ENCODE measurements at regions not wholly inside any gene's neighbourhood (a gene's known extent, or its start where the extent isn't known, plus 50 kb on each side); places are given as distances from the start of the nearest gene placed in this dataset.

GRCh38 chr6:137365707-137366437 is 128.3 kb downstream of the OLIG3 start:
- DNase-seq = no peak
- ATAC-seq = no peak
- no peaks in the 10 kb centered on the region for H3K27me3 ChIP-seq
- H3K9me3 ChIP-seq = no peaks in the 10 kb centered on the region
- H3K36me3 ChIP-seq = no peaks in the 10 kb centered on the region
- H3K4me1 ChIP-seq = no peaks in the 10 kb centered on the region
- no peak overlapping the region for H3K27ac ChIP-seq
- intact Hi-C loops (cut with DNase I) = no loop called here
- no peak overlapping the region for H3K4me3 ChIP-seq
- TF ChIP-seq CTCF (IDR thresholded peaks at IDR 0.05) = no peak

GRCh38 chr6:137363805-137364138 is 130.4 kb downstream of the OLIG3 start:
- no peaks in the 10 kb centered on the region for H3K9me3 ChIP-seq
- H3K27me3 ChIP-seq = no peaks in the 10 kb centered on the region
- H3K4me1 ChIP-seq = no peaks in the 10 kb centered on the region
- ATAC-seq (no peak), DNase-seq (no peak)
- no peak for TF ChIP-seq CTCF (IDR thresholded peaks at IDR 0.05)
- no peaks in the 10 kb centered on the region for H3K36me3 ChIP-seq
- intact Hi-C loops (cut with DNase I) = no loop called here
- no peak overlapping the region for H3K27ac ChIP-seq
- no peak overlapping the region for H3K4me3 ChIP-seq

- no peaks in the 10 kb centered on the region for H3K36me3 ChIP-seq
- H3K27ac ChIP-seq = no peak overlapping the region
- ATAC-seq (no peak), DNase-seq (no peak)
- intact Hi-C loops (cut with DNase I) = no loop called here
- no peaks in the 10 kb centered on the region for H3K4me1 ChIP-seq
- H3K9me3 ChIP-seq = no peaks in the 10 kb centered on the region
- TF ChIP-seq CTCF (IDR thresholded peaks at IDR 0.05) = no peak
- H3K4me3 ChIP-seq = no peak overlapping the region
- no peaks in the 10 kb centered on the region for H3K27me3 ChIP-seq
These were observed 131.1 kb downstream of the OLIG3 start for GRCh38 chr6:137362878-137363804.

GRCh38 chr6:137361701-137362100 is 132.5 kb downstream of the OLIG3 start:
- H3K4me1 ChIP-seq = no peaks in the 10 kb centered on the region
- H3K9me3 ChIP-seq = no peaks in the 10 kb centered on the region
- DNase-seq (no peak), ATAC-seq (no peak)
- TF ChIP-seq CTCF (IDR thresholded peaks at IDR 0.05) = no peak
- no peaks in the 10 kb centered on the region for H3K27me3 ChIP-seq
- H3K27ac ChIP-seq = no peak overlapping the region
- no peak overlapping the region for H3K4me3 ChIP-seq
- no peaks in the 10 kb centered on the region for H3K36me3 ChIP-seq
- intact Hi-C loops (cut with DNase I) = no loop called here

GRCh38 chr6:137358273-137358672 is 135.9 kb downstream of the OLIG3 start:
- intact Hi-C loops (cut with DNase I) = no loop called here
- no peaks in the 10 kb centered on the region for H3K4me1 ChIP-seq
- no peak overlapping the region for H3K4me3 ChIP-seq
- no peak for ATAC-seq
- H3K27me3 ChIP-seq = no peaks in the 10 kb centered on the region
- no peaks in the 10 kb centered on the region for H3K36me3 ChIP-seq
- H3K9me3 ChIP-seq = no peaks in the 10 kb centered on the region
- no peak for TF ChIP-seq CTCF (IDR thresholded peaks at IDR 0.05)
- no peak for DNase-seq
- no peak overlapping the region for H3K27ac ChIP-seq

All from left lung (tissue), 4 donors.